Liver (tissue), 8 donors: ENCODE measurements at regions not wholly inside any gene's neighbourhood (a gene's known extent, or its start where the extent isn't known, plus 50 kb on each side); places are given as distances from the start of the nearest gene placed in this dataset.

ENCODE experiments used
- DNase-seq: peaks from one replicate; pipeline ENCODE4 v3.0.0-alpha.2; 2017; ENCODE audit warnings: low spot score
- H3K27ac ChIP-seq, 2 donors: one replicate each; pipeline ENCODE4 v1.7.0; 2013; ENCODE audit warnings: inconsistent platforms in 2 of 2, low read length in 2 of 2, control low read depth in 1 of 2, low read depth in 1 of 2, mild to moderate bottlenecking in 1 of 2
- H3K27me3 ChIP-seq, 4 donors: one replicate each; pipeline versions ENCODE4 v1.6.1 to v1.7.0; 2013; ENCODE audit warnings: low read length in 3 of 4, inconsistent platforms in 1 of 4, mild to moderate bottlenecking in 1 of 4, moderate library complexity in 1 of 4; ENCODE audit not compliant: control insufficient read depth in 4 of 4, insufficient read depth in 4 of 4
- H3K36me3 ChIP-seq, 4 donors: one replicate each; pipeline versions ENCODE4 v1.6.1 to v1.7.0; 2013; ENCODE audit warnings: low read length in 3 of 4, mild to moderate bottlenecking in 3 of 4, low read depth in 1 of 4, moderate library complexity in 1 of 4; ENCODE audit not compliant: control insufficient read depth in 4 of 4, insufficient read depth in 3 of 4
- H3K4me1 ChIP-seq, 4 donors: one replicate each; pipeline versions ENCODE4 v1.6.1 to v1.7.0; 2013; ENCODE audit warnings: low read length in 3 of 4, mild to moderate bottlenecking in 3 of 4, moderate library complexity in 1 of 4; ENCODE audit not compliant: control insufficient read depth in 4 of 4, insufficient read depth in 4 of 4
- H3K4me3 ChIP-seq, 3 donors: one replicate each; pipeline versions ENCODE4 v1.6.1 to v1.7.0; 2013; ENCODE audit warnings: low read length in 3 of 3, control low read depth in 1 of 3, low read depth in 1 of 3, mild to moderate bottlenecking in 1 of 3
- H3K9ac ChIP-seq, 2 donors: one replicate each; pipeline ENCODE4 v1.7.0; 2013; ENCODE audit warnings: low read length in 2 of 2, mild to moderate bottlenecking in 2 of 2, moderate library complexity in 2 of 2, control low read depth in 1 of 2, low read depth in 1 of 2
- H3K9me3 ChIP-seq, 4 donors: one replicate each; pipeline versions ENCODE4 v1.6.1 to v1.7.0; 2013; ENCODE audit warnings: low read length in 3 of 4; ENCODE audit not compliant: control insufficient read depth in 4 of 4
- EGR1 ChIP-seq, 2 donors: IDR thresholded peaks; 2 replicates each; pipeline ENCODE4 v1.6.1; 2016 to 2018; ENCODE audit warnings: antibody characterized with exemption in 2 of 2, low read depth in 2 of 2
- FOXA1 ChIP-seq: IDR thresholded peaks from 2 replicates; pipeline ENCODE4 v1.6.1; 2016; ENCODE audit warnings: antibody characterized with exemption
- FOXA2 ChIP-seq: IDR thresholded peaks from 2 replicates; pipeline ENCODE4 v1.6.1; 2016; ENCODE audit warnings: antibody characterized with exemption
- GABPA ChIP-seq, 2 donors: IDR thresholded peaks in 1 of 2; conservative IDR thresholded peaks in 1 of 2; 2 replicates each; pipeline ENCODE4 v1.6.1; 2016; ENCODE audit warnings: antibody characterized with exemption in 2 of 2, mild to moderate bottlenecking in 1 of 2, moderate library complexity in 1 of 2
- HNF4A ChIP-seq, 2 donors: conservative IDR thresholded peaks; 2 replicates each; pipeline ENCODE4 v1.6.1; 2016; ENCODE audit warnings: antibody characterized with exemption in 2 of 2, mild to moderate bottlenecking in 2 of 2
- HNF4G ChIP-seq: IDR thresholded peaks from 2 replicates; pipeline ENCODE4 v1.6.1; 2016; ENCODE audit warnings: antibody characterized with exemption
- JUND ChIP-seq, 2 donors: IDR thresholded peaks; 2 replicates each; pipeline ENCODE4 v1.6.1; 2016; ENCODE audit warnings: antibody characterized with exemption in 2 of 2
- MAX ChIP-seq: IDR thresholded peaks from 2 replicates; pipeline ENCODE4 v1.6.1; 2016; ENCODE audit warnings: antibody characterized with exemption
- NR2F2 ChIP-seq: IDR thresholded peaks from 2 replicates; pipeline ENCODE4 v1.6.1; 2016; ENCODE audit warnings: antibody characterized with exemption
- RAD21 ChIP-seq, 2 donors: IDR thresholded peaks; 2 replicates each; pipeline ENCODE4 v1.6.1; 2016; ENCODE audit warnings: antibody characterized with exemption in 2 of 2, mild to moderate bottlenecking in 2 of 2
- REST ChIP-seq: IDR thresholded peaks from 2 replicates; pipeline ENCODE4 v1.6.1; 2016; ENCODE audit warnings: antibody characterized with exemption, mild to moderate bottlenecking
- RXRA ChIP-seq, 2 donors: IDR thresholded peaks; 2 replicates each; pipeline ENCODE4 v1.6.1; 2017 to 2018; ENCODE audit warnings: antibody characterized with exemption in 2 of 2, mild to moderate bottlenecking in 1 of 2
- SP1 ChIP-seq: IDR thresholded peaks from 2 replicates; pipeline ENCODE4 v1.6.1; 2018; ENCODE audit warnings: antibody characterized with exemption, mild to moderate bottlenecking
- TAF1 ChIP-seq: conservative IDR thresholded peaks from 2 replicates; pipeline ENCODE4 v1.6.1; 2016; ENCODE audit warnings: antibody characterized with exemption, mild to moderate bottlenecking
- YY1 ChIP-seq: IDR thresholded peaks from 2 replicates; pipeline ENCODE4 v1.6.1; 2016; ENCODE audit warnings: antibody characterized with exemption, mild to moderate bottlenecking
- ZBTB33 ChIP-seq: IDR thresholded peaks from 2 replicates; pipeline ENCODE4 v1.6.1; 2016; ENCODE audit warnings: antibody characterized with exemption
- WGBS: extraction: QIAGEN DNeasy Blood & Tissue Kit; methylation state at CpG from one replicate; pipeline ENCODE4 v1.1.7; 2013; 5-methylcytosine and 5-hydroxymethylcytosine counted together
- TF ChIP-seq, protein P1 (sequence below): fragments of 150-350 bp; IDR thresholded peaks from 2 replicates; pipeline ENCODE4 v1.5.1; 2017; ENCODE audit warnings: improper control_type of control experiment, low read depth, low read length; ENCODE audit not compliant: missing input control
- TF ChIP-seq, protein P2 (sequence below): IDR thresholded peaks from 2 replicates; pipeline ENCODE4 v1.6.1; 2016; ENCODE audit warnings: antibody characterized with exemption
- donor health status: healthy.
- donor health status: healthy.
- donor health status: healthy.
- donor health status: healthy.
- donor health status: healthy.

DNA sequence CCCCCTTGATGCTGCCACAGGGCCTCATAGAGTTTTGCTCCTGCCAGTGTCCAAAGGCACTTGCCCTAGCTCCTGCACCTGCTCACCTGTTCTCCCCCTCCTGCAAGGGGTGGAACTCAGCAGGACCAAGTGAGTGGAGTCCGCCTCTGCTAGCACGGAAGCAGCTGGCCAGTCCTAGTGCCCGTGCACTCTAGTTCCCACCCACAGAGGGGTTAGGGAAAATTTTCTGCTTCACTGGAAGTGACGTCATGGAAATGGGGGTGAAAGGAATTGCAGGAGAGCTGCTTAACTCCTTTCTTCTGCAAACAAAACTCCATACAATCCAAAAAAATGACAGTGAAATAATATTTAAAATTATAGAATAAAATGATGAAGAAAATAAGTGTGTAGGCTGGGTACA is 609.7 kb upstream of the SLITRK1 start:
- Histone ChIP-seq H3K27me3 (no peaks in the 10 kb centered on the region), H3K9me3 (peaks cover 0 to 2% (median 0%) of the 10 kb centered on the region in 4 donors), H3K36me3 (no peaks in the 10 kb centered on the region), H3K4me3 (no peak overlapping the region), H3K27ac (no peak overlapping the region), H3K9ac (no peak overlapping the region), H3K4me1 (no peaks in the 10 kb centered on the region)
- WGBS, result 78% methylated on average over 4 of the region's 4 CpGs
- TF ChIP-seq FOXA1 (no peak), TAF1 (no peak), ZBTB33 (no peak), FOXA2 (no peak), NR2F2 (no peak), RXRA (IDR thresholded peaks at IDR 0.05) (no peak), REST (no peak), YY1 (no peak), RAD21 (IDR thresholded peaks at IDR 0.05) (no peak), MAX (no peak), HNF4A (conservative IDR thresholded peaks at IDR 0.05) (no peak), GABPA (IDR thresholded peaks at IDR 0.05 in 1 of 2, conservative IDR thresholded peaks at IDR 0.05 in 1 of 2) (no peak), JUND (IDR thresholded peaks at IDR 0.05) (no peak), EGR1 (IDR thresholded peaks at IDR 0.05; ENCODE audit: low read depth in 2 of 2) (no peak), SP1 (no peak)
- TF ChIP-seq, protein P1, sequence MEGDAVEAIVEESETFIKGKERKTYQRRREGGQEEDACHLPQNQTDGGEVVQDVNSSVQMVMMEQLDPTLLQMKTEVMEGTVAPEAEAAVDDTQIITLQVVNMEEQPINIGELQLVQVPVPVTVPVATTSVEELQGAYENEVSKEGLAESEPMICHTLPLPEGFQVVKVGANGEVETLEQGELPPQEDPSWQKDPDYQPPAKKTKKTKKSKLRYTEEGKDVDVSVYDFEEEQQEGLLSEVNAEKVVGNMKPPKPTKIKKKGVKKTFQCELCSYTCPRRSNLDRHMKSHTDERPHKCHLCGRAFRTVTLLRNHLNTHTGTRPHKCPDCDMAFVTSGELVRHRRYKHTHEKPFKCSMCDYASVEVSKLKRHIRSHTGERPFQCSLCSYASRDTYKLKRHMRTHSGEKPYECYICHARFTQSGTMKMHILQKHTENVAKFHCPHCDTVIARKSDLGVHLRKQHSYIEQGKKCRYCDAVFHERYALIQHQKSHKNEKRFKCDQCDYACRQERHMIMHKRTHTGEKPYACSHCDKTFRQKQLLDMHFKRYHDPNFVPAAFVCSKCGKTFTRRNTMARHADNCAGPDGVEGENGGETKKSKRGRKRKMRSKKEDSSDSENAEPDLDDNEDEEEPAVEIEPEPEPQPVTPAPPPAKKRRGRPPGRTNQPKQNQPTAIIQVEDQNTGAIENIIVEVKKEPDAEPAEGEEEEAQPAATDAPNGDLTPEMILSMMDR, result no peak
- TF ChIP-seq, protein P2, sequence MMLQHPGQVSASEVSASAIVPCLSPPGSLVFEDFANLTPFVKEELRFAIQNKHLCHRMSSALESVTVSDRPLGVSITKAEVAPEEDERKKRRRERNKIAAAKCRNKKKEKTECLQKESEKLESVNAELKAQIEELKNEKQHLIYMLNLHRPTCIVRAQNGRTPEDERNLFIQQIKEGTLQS, result no peak
- no peak for DNase-seq

DNA sequence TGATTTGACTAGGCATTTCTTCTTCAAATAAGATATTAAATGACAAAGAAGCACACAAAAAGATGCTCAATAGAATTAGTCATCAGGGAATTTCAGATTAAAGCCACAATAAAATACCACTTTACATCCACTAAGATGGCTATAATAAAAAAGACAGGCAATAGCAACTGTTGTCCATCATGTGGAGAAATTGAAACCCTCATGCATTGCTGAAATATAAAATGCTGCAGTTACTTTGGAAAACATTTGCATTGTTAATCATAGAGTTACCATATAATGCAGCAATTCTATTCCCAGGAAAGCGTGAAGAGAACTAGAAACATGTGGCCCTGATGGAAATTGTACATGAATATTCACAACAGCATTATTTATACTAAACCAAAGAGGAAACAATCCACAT is 605.5 kb upstream of the SLITRK1 start:
- no peak for DNase-seq
- H3K9me3 ChIP-seq, result peaks cover 0 to 2% (median 0%) of the 10 kb centered on the region in 4 donors
- H3K27me3 ChIP-seq, result no peaks in the 10 kb centered on the region
- no peaks in the 10 kb centered on the region for H3K4me1 ChIP-seq
- no peak overlapping the region for H3K27ac ChIP-seq
- H3K9ac ChIP-seq, result no peak overlapping the region
- H3K36me3 ChIP-seq, result no peaks in the 10 kb centered on the region
- no peak overlapping the region for H3K4me3 ChIP-seq
- 62% methylated on average over 1 of the region's 1 CpG for WGBS
- no peak for TF ChIP-seq JUND (IDR thresholded peaks at IDR 0.05)
- no peak for TF ChIP-seq NR2F2
- no peak for TF ChIP-seq HNF4G
- no peak for TF ChIP-seq FOXA1
- TF ChIP-seq ZBTB33, result no peak
- TF ChIP-seq REST, result no peak
- TF ChIP-seq YY1, result no peak
- TF ChIP-seq MAX, result no peak
- no peak for TF ChIP-seq FOXA2
- TF ChIP-seq, protein P2, result no peak
- no peak for TF ChIP-seq SP1
- TF ChIP-seq GABPA (IDR thresholded peaks at IDR 0.05 in 1 of 2, conservative IDR thresholded peaks at IDR 0.05 in 1 of 2), result no peak
